HepG2 (cell line): ENCODE measurements at regions not wholly inside any gene's neighbourhood (a gene's known extent, or its start where the extent isn't known, plus 50 kb on each side); places are given as distances from the start of the nearest gene placed in this dataset.

Experiments
- ATAC-seq: fragments of 200-7000 bp; cut with Tn5 transposase; 3 replicates; pipeline ENCODE4 v1.9.1; 2020; ENCODE audit warnings: mild to moderate bottlenecking, moderate library complexity
- BruUV-seq: library from RNA; stranded (reverse); fragments of 400-500 nt; replicated peaks from 2 replicates; lab custom pipeline; 2021; lab: Mats Ljungman, UMichigan
- CTCF ChIA-PET: fragments of 300-600 bp; formaldehyde crosslinking; extraction: SDS; loops from one replicate; lab custom pipeline; 2021; ENCODE audit warnings: low total read pairs, inconsistent platforms, low intra/inter-chr PET ratio; lab: Yijun Ruan, JAX
- POLR2A ChIA-PET: fragments of 350-600 bp; sonication (Branson Sonifier 250); formaldehyde crosslinking; loops from one replicate; lab custom pipeline; 2020; ENCODE audit warnings: antibody characterized with exemption, inconsistent platforms; lab: Yijun Ruan, JAX
- DNase-seq: peaks from one replicate; pipeline ENCODE4 v3.0.0-alpha.2; 2015; ENCODE audit warnings: low spot score
- FAIRE-seq: peaks from 3 replicates; lab custom pipeline; 2011; peaks lifted over from hg19 to GRCh38; lab: Jason Lieb, UNC
- H2AFZ ChIP-seq: one replicate; pipeline ENCODE4 v1.6.1; 2011; ENCODE audit warnings: low read length, inconsistent platforms
- H3K27ac ChIP-seq: fragments of 300-600 bp; 3 replicates; pipeline ENCODE4 v1.8.0; 2011; ENCODE audit warnings: mixed run types, mild to moderate bottlenecking, mixed read lengths, low read length, inconsistent platforms; ENCODE audit not compliant: insufficient read depth; ENCODE audit errors: extremely low read length
- H3K27me3 ChIP-seq, 2 experiments: fragments of 200-600 bp in 1 of 2; 2 replicates in 1 of 2; 3 replicates in 1 of 2; pipeline versions ENCODE4 v1.6.0 to v1.8.0; 2011; ENCODE audit warnings: low read length in 2 of 2, mild to moderate bottlenecking in 2 of 2, moderate library complexity in 2 of 2, inconsistent platforms in 1 of 2; ENCODE audit not compliant: insufficient read depth in 2 of 2, control insufficient read depth in 1 of 2
- H3K36me3 ChIP-seq, 2 experiments: fragments of 200-600 bp in 1 of 2; replicated peaks in 1 of 2; 2 replicates in 1 of 2; 3 replicates in 1 of 2; pipeline versions ENCODE4 v1.5.1 to v1.8.0; 2011; ENCODE audit warnings: low read length in 2 of 2, inconsistent platforms in 1 of 2; ENCODE audit not compliant: insufficient read depth in 2 of 2, control insufficient read depth in 1 of 2
- H3K4me1 ChIP-seq: 2 replicates; pipeline ENCODE4 v1.5.1; 2012; ENCODE audit warnings: low read length, inconsistent platforms; ENCODE audit not compliant: insufficient read depth
- H3K4me2 ChIP-seq: 2 replicates; pipeline ENCODE4 v1.6.0; 2011; ENCODE audit warnings: low read depth, low read length, inconsistent platforms
- H3K4me3 ChIP-seq, 3 experiments: fragments of 200-600 bp in 1 of 3; sonication (generic), shearing (Covaris generic) in 1 of 3; replicated peaks in 1 of 3; 2 replicates each; pipeline ENCODE4 v1.5.1; 2011 to 2016; ENCODE audit warnings: low read length in 3 of 3, inconsistent platforms in 2 of 3, low read depth in 2 of 3, mild to moderate bottlenecking in 2 of 3, control low read depth in 1 of 3, mixed read lengths in 1 of 3; ENCODE audit not compliant: insufficient read depth in 1 of 3
- H3K79me2 ChIP-seq: one replicate; pipeline ENCODE4 v1.6.1; 2011; ENCODE audit warnings: low read length, inconsistent platforms; ENCODE audit not compliant: insufficient read depth
- H3K9ac ChIP-seq: 2 replicates; pipeline ENCODE4 v1.6.0; 2011; ENCODE audit warnings: mild to moderate bottlenecking, low read depth, low read length, inconsistent platforms; ENCODE audit not compliant: insufficient read depth
- H3K9me3 ChIP-seq: 2 replicates; pipeline ENCODE4 v1.5.1; 2012; ENCODE audit warnings: mild to moderate bottlenecking, low read length
- H4K20me1 ChIP-seq: 2 replicates; pipeline ENCODE4 v1.6.0; 2011; ENCODE audit warnings: inconsistent platforms, mild to moderate bottlenecking, low read length, moderate library complexity; ENCODE audit not compliant: insufficient read depth
- ATF2 ChIP-seq: sonication (generic); formaldehyde crosslinking; IDR thresholded peaks from 2 replicates; pipeline ENCODE4 v1.4.0; 2020; ENCODE audit warnings: missing genetic modification reagents
- BCLAF1 ChIP-seq: fragments of 450-650 bp; IDR thresholded peaks from 2 replicates; pipeline ENCODE4 v1.6.1; 2017; ENCODE audit warnings: mild to moderate bottlenecking
- CEBPG ChIP-seq: IDR thresholded peaks from 2 replicates; pipeline ENCODE4 v1.6.1; 2016
- DR1 ChIP-seq: sonication (generic); formaldehyde crosslinking; IDR thresholded peaks from 2 replicates; pipeline ENCODE4 v1.8.0; 2021; ENCODE audit warnings: mild to moderate bottlenecking, missing genetic modification reagents, inconsistent platforms
- HIVEP1 ChIP-seq: sonication (generic); formaldehyde crosslinking; IDR thresholded peaks from 2 replicates; pipeline ENCODE4 v1.4.0; 2020; ENCODE audit warnings: mild to moderate bottlenecking, missing genetic modification reagents
- KDM5A ChIP-seq: fragments of 200-600 bp; sonication (generic); IDR thresholded peaks from 2 replicates; pipeline ENCODE4 v1.7.0; 2018; ENCODE audit warnings: antibody characterized with exemption, mild to moderate bottlenecking, low read length, borderline replicate concordance
- MED1 ChIP-seq: sonication (generic); formaldehyde crosslinking; IDR thresholded peaks from 2 replicates; pipeline ENCODE4 v1.4.0; 2020; ENCODE audit warnings: missing genetic modification reagents
- MTF2 ChIP-seq: sonication (generic); formaldehyde crosslinking; IDR thresholded peaks from 2 replicates; pipeline ENCODE4 v1.5.0; 2020; ENCODE audit warnings: missing genetic modification reagents, borderline replicate concordance
- PHF8 ChIP-seq: sonication (generic); formaldehyde crosslinking; IDR thresholded peaks from 2 replicates; pipeline ENCODE4 v1.5.0; 2020; ENCODE audit warnings: missing genetic modification reagents
- RAD51 ChIP-seq: fragments of 450-650 bp; IDR thresholded peaks from 2 replicates; pipeline ENCODE4 v1.6.1; 2016; ENCODE audit warnings: borderline replicate concordance
- TFDP1 ChIP-seq: IDR thresholded peaks from 2 replicates; pipeline ENCODE4 v1.6.1; 2016; ENCODE audit warnings: missing compliant biosample characterization, missing genetic modification reagents, borderline replicate concordance
- ZFY ChIP-seq: sonication (generic); formaldehyde crosslinking; IDR thresholded peaks from 2 replicates; pipeline ENCODE4 v1.4.0; 2020; ENCODE audit warnings: missing genetic modification reagents
- ZNF256 ChIP-seq: sonication (generic); formaldehyde crosslinking; conservative IDR thresholded peaks from 2 replicates; pipeline ENCODE4 v1.4.0; 2020; ENCODE audit warnings: missing genetic modification reagents
- ZNF367 ChIP-seq: sonication (generic); formaldehyde crosslinking; IDR thresholded peaks from 2 replicates; pipeline ENCODE4 v1.4.0; 2020; ENCODE audit warnings: missing genetic modification reagents, borderline replicate concordance
- ZNF652 ChIP-seq: IDR thresholded peaks from 2 replicates; pipeline ENCODE4 v1.6.1; 2016; ENCODE audit warnings: low read depth, borderline replicate concordance
- WGBS: methylation state at CpG from one replicate; pipeline ENCODE4 v1.1.6; 2017; ENCODE audit warnings: low lambda C conversion rate; 5-methylcytosine and 5-hydroxymethylcytosine counted together
- in situ Hi-C: cut with HindIII; loops from 2 replicates; pipeline ENCODE4 v1.10.0; 2017; ENCODE audit warnings: low pct_unique_long_range_greater_than_20kb; ENCODE audit not compliant: extremely low pct_ligation_motif_present
- intact Hi-C: fragments of 100-400 bp; cut with micrococcal nuclease; formaldehyde crosslinking; loops from one replicate; pipeline ENCODE4 v1.10.0; 2022; ENCODE audit not compliant: unreplicated experiment

GRCh38 chr7:98713165-98713810 is 96.2 kb downstream of the NPTX2 start:
- ATAC-seq: no peak
- no peak overlapping the region for H3K27ac ChIP-seq
- H3K9ac ChIP-seq: no peak overlapping the region
- WGBS: 10% methylated on average over 6 of the region's 6 CpGs
- H3K4me1 ChIP-seq: no peaks in the 10 kb centered on the region
- intact Hi-C loops (no loop called here), in situ Hi-C loops (no loop called here)
- no peak overlapping the region for H3K4me3 ChIP-seq
- BruUV-seq: no TSS peak
- ChIA-PET POLR2A (no interaction called here), CTCF (no interaction called here)
- H3K27me3 ChIP-seq: peaks cover 0 to 20% of the 10 kb centered on the region in 2 experiments; a peak in 3 of 5 replicates
- H2AFZ ChIP-seq: no peak overlapping the region
- no peaks in the 10 kb centered on the region for H3K79me2 ChIP-seq
- H3K9me3 ChIP-seq: no peaks in the 10 kb centered on the region
- H3K4me2 ChIP-seq: no peak overlapping the region
- DNase-seq: no peak
- TF ChIP-seq MTF2 (CRISPR knock-in tag): no peak
- no peak for TF ChIP-seq ZNF652 (CRISPR knock-in tag)
- no peak for TF ChIP-seq HIVEP1 (CRISPR knock-in tag)
- TF ChIP-seq KDM5A: no peak
- TF ChIP-seq CEBPG (CRISPR knock-in tag): no peak
- TF ChIP-seq TFDP1 (CRISPR knock-in tag): no peak
- TF ChIP-seq ZFY (CRISPR knock-in tag): no peak
- TF ChIP-seq ZNF256 (CRISPR knock-in tag): no peak
- no peaks in the 10 kb centered on the region for H3K36me3 ChIP-seq
- FAIRE-seq: no peak
- no peaks in the 10 kb centered on the region for H4K20me1 ChIP-seq

- 14% methylated on average over 8 of the region's 8 CpGs for WGBS
- Histone ChIP-seq H2AFZ (no peak overlapping the region), H3K4me1 (no peaks in the 10 kb centered on the region), H3K27ac (no peak overlapping the region), H4K20me1 (no peaks in the 10 kb centered on the region), H3K27me3 (peaks cover 2 to 3% of the 10 kb centered on the region in 2 experiments; a peak in 3 of 5 replicates), H3K4me2 (no peak overlapping the region), H3K9ac (no peak overlapping the region), H3K9me3 (no peaks in the 10 kb centered on the region), H3K79me2 (no peaks in the 10 kb centered on the region), H3K36me3 (no peaks in the 10 kb centered on the region), H3K4me3 (no peak overlapping the region)
- BruUV-seq: no TSS peak
- ATAC-seq (no peak), FAIRE-seq (no peak), DNase-seq (no peak)
- POLR2A ChIA-PET: no interaction called here
- in situ Hi-C loops (no loop called here), intact Hi-C loops (no loop called here)
- CTCF ChIA-PET: no interaction called here
- TF ChIP-seq RAD51: no peak
- TF ChIP-seq BCLAF1: no peak
- TF ChIP-seq DR1 (CRISPR knock-in tag): no peak
- no peak for TF ChIP-seq MED1 (CRISPR knock-in tag)
- no peak for TF ChIP-seq ATF2 (CRISPR knock-in tag)
- TF ChIP-seq ZNF652 (CRISPR knock-in tag): no peak
- TF ChIP-seq PHF8 (CRISPR knock-in tag): no peak
- TF ChIP-seq ZNF367 (CRISPR knock-in tag): no peak
These were observed 102.3 kb downstream of the NPTX2 start for GRCh38 chr7:98719396-98719795.
